ENCODE measurements at regions not wholly inside any gene's neighbourhood (a gene's known extent, or its start where the extent isn't known, plus 50 kb on each side); places are given as distances from the start of the nearest gene placed in this dataset.

- TF ChIP-seq CTCF (IDR thresholded peaks at IDR 0.05) (no peak), EZH2phosphoT487 (IDR thresholded peaks at IDR 0.05) (no peak)
Observed at GRCh38 chr7:9961161-9961922, 1012.3 kb upstream of the PHF14 start.
